ENCODE measurements at regions not wholly inside any gene's neighbourhood (a gene's known extent, or its start where the extent isn't known, plus 50 kb on each side); places are given as distances from the start of the nearest gene placed in this dataset.

DNA sequence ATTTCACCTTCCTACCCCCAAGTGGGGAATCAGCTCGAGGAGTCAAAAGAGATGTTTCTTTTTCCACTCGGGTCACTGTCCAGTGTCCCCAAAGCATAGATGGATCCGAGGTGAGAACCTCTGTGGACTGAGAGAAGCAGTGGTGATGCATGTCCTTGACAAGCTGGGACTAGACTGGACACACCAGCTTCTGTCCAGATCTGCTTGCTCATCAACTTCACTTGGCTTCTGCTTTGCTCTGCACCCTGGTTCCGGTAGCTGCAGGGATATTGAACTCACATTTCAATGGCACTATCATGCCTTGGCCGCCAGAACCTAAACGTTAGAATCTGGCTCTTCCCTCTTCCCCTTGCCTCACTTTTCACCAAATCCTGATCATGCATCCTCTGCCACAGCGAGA, 50.3 kb upstream of the CXCL12 start:
- DNase-seq = no peak

DNA sequence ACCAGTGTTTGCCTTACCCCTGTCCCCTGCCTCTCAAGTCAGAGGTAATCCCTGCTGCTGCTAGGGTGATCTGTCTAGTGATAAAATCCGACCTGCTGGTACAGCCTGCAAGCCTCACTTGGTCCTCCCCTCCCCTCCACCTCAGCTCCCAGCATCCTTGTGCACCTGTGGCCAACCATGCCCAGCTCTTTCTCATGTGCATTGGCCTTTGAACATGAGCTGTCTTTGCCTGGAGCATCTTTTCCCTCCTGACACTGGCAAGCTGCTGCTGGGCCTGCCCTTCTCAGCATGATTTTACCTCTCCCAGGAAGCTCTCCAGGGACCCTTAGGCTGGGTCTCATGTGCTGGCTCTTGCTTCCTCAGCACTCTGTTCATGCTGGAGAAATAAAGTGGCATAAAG, 51.3 kb upstream of the CXCL12 start:
- DNase-seq = no peak

GRCh38 chr10:44437840-44438511, 53.1 kb upstream of the CXCL12 start:
- no peak for DNase-seq

DNA sequence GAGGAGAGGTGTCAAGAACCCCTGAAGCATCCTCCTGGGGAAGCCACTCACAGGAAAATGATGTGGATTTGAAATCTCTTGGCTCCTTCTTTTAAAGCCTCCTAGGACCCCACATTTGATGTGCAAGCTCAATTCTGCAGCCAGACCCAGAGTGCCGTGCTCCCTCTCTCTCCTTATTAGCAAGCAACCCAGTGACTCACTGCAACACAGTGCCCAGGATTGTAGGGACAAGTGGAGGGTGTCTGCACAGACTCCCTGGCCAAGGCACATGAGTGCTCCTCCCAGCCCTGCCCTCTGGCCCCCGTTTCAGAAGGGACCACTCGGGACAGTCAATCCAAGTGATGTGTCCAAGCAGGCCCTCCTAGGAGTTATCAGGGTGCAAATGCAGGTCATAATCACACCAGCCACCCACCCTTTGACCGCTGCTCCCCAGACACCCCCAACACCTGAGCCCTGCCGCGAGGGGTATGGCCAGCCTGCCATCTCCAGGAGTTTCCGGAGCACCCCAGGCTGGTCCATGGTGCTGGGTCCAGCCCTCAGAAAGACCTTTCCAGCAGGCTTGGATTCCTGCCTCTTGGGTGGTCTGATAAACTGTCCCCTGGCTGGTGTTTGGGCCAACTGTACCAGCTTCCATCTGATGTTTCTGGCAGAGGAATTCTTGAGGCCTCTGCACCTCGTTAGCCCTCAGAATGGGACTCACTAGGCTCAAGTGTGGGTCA, 54.5 kb upstream of the CXCL12 start:
- DNase-seq = no peak

DNA sequence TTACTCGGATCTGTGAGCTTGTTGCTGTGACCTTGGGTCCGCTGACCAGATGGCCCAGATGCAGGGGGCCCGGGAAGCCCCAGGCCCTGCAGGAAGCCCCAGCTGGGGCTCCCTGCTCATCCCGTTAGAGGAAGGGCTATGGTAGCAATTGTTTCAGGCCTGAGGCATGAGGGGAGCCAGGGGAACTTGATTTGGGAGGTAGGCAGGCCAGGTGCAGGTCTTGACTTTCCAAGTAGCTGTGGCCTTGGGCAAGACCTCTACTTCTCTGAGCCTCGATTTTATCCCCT, 55.0 kb upstream of the CXCL12 start:
- no peak for DNase-seq

DNA sequence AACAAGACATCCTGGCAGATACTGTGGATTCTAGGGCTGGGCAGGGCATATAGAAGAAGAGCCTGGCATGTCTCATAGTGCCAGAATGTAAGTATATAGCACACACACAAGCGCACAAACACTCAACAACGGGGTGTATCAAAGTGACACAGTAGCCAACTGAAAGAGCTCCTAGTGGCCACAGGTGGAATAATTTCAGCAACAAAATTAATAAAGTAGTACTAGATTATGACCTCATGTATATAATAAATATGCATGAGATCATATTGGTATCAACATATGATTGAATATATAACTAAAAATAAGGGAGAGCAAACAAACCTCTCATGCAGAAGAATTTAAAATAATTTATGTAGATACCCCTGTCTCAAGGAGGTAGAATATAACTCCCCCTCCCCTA, 72.4 kb upstream of the CXCL12 start:
- no peak for DNase-seq

GRCh38 chr10:44458671-44459413, 73.9 kb upstream of the CXCL12 start:
- no peak for DNase-seq

DNA sequence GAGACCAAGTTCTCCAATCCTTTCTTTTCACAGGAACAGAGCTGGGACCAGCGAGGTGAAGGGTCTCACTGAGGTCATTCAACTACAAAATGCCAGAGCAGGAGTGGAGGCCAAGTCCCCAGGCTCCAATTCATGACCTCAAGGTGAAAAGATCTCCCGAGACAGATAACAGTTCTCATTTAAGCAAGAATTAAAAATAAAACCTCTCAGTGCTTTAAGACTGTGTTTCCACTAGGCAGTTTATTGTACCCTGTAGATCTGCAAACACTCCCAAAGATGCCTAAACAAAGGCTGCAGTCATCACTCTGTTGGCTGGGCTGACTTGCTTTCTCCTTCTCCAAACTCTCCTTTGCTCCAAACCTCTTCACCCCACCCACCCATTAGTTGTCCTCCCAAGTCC, 74.8 kb upstream of the CXCL12 start:
- no peak for DNase-seq

GRCh38 chr10:44460416-44460815, 75.5 kb upstream of the CXCL12 start:
- DNase-seq = no peak

DNA sequence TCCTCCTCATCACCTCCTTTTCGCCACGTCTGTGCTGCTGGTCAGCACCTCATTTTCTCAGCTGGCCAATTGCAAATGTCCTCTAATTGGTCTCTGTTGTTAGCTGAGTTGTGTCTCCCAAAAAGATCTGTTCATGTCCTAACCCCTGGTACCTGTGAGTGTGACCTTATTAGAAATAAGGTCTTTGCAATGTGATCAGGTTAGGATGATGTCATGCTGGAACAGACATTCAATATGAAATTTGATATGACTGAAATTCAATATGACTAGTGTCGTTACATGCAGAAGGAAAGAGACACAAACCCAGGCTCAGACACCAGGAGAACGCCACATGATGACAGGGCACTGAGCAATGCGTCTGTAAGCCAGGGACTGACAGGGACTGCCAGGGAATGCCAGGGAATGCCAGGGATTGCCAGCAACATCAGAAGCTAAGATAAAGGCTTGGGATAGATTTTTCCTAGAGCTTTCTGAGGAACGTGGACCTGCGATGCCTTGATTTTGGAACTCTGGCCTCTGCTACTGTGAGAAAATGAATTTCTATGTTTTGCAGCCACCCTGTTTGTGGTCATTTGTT, 77.5 kb upstream of the CXCL12 start:
- no peak for DNase-seq

DNA sequence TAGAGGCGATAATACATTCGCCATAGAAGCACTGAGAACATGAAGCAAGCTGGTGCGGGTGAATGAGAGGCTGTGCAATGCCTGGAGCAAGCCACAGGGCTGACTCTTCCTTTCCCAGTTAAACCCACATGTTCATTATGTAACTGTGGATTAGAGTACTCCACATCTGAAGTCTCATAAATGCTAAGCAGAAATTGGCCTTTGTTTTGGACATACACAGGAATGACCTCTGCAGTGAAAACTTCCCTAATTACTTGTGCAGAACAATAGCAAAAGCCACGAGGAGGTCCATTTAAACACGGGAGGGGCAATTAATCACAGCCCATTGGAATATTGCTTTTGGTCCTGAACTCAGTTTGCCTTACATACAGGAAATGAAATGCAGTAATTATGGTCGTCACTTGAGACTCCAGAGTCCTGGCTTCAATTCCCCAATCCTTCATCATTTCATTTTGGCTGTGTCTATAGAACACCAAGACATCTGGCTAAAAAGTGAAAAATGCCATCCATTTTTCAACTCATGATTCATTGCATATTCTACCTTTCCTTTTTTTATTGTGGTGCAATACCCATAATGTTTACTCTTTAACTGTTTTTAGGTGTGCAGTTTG, 78.7 kb upstream of the CXCL12 start:
- DNase-seq = no peak

DNA sequence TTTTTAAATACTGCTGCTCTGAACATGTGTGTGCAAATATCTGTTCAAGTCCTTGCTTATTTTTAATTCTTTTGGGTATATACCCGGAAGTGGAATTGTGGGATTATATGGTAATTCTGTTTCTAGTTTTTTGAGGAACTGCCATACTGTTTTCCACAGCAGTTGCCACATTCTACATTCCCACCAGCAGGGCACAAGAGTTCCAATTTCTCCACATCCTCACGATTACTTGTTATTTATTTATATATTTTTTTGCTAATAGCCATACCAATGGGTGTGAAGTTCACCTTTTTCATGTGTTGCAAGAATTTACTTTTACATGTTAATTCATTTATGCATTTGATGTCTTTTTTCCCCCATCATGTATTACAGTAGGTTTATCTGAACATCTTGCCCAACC, 79.6 kb upstream of the CXCL12 start:
- no peak for DNase-seq

DNA sequence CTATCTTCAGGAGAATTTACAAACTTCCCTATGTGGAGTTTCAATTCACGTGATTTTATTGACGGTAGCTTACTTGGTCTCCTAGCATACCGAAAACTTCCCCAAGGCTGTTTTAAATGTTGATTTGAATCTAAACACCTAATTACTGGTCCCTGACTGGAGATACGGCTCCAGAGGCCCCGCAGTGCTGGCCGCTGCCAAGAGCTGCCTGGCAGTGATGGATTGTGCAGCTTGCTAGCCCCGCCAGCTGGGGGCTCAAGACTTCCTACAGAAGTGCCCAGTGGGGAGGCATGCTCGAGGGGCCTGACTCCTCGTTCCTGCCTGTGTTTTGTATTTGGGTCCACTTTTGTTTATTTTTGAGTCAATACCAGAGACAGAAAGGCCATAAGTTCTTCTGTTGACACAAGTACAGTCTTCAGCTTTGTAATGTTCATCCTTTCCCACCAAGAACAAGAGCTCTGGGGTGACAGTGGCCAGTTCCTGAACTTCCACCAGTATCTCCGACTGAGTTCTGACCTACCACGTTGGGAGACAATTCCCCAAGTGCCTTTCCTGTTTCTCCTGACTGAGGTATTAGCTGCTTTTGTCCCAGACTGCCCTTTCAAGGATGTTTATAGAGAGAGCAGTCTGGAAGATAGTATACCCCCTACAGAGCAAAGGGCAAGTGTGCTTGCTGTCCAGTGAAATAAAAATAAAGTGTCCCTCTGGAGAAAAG, 80.7 kb upstream of the CXCL12 start:
- DNase-seq = no peak

- DNase-seq = no peak
Observed at GRCh38 chr10:44466236-44466635, 81.3 kb upstream of the CXCL12 start.

DNA sequence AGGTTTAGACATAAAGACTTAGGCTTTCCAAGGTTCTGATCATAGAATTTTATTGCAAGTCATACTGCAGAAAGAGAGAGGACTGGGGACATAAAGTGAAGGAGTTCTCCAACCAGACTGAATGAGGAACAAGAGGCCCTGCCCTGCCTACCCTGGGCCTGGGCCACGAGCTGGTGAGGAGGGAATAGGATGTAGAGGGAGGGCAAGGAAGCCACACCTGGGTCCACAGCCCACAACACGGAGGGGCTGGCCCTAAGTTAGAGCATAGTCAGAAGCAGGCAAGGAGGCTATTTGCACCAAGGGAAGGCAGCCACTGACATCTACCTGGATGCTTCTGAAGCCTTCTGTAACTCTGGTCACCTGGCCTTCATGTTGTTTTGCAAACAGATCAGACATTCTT, 82.2 kb upstream of the CXCL12 start:
- no peak for DNase-seq

GRCh38 chr10:44467900-44468299, 83.0 kb upstream of the CXCL12 start:
- DNase-seq = no peak

GRCh38 chr10:44468525-44468924, 83.6 kb upstream of the CXCL12 start:
- DNase-seq = no peak

GRCh38 chr10:44468965-44469364, 84.1 kb upstream of the CXCL12 start:
- DNase-seq = no peak

GRCh38 chr10:44470784-44471183, 85.9 kb upstream of the CXCL12 start:
- no peak for DNase-seq

DNA sequence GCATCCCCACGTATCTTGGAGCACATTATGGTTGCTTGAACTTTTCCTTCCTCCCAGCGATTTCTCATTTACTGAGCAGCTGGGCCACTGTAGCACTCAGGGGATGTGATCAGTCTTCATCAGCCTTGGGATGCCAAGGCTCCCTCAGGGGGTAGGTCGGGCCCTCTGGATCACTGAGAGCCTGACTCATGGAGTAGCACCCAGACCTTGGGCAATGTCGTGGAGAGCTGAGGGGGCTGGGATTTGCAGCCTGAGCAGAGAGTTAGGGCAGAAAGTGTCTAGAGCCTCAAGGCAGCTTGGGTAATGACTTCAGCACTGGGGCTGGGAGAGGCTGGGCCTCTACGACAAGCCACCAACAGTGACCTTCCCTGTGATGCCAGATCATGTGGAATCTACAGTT, 86.5 kb upstream of the CXCL12 start:
- DNase-seq = no peak

GRCh38 chr10:44473146-44473545, 88.2 kb upstream of the CXCL12 start:
- no peak for DNase-seq

- DNase-seq = no peak
Observed at GRCh38 chr10:44476409-44477045, 91.6 kb upstream of the CXCL12 start.

DNA sequence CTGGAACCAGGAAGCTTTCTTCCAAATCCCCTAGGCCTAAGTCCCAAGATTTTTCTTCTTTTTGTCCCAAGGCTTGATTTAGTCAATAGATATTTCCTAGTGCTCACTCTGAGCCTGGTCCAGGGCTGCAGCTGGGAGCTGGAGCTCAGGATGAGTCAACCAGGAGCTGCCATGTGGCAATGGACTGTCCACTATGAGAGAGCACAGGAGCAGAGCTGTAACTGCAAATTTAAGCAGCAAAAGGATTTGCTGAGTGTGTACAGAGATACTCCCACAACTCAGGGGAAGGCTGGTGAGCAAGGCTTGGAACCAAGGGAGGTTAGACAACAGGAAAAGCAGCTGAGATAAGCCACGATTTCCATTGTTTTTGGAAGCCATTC, 92.1 kb upstream of the CXCL12 start:
- DNase-seq = no peak
